Activated naive CD4-positive, alpha-beta T cell treated with anti-CD3 and anti-CD28 coated beads, Interleukin-2, amount 50 U/mL, for 16 hours (primary cell): ENCODE measurements at regions not wholly inside any gene's neighbourhood (a gene's known extent, or its start where the extent isn't known, plus 50 kb on each side); places are given as distances from the start of the nearest gene placed in this dataset.
"Not testable (repeated sequence)": the region's sequence is repeated elsewhere in the genome, so short reads cannot be mapped to it uniquely, and the experiment has no call there.

Experiments
- DNase-seq: peaks from one replicate; pipeline ENCODE4 v3.0.0-alpha.2; 2020

GRCh38 chr9:30977965-30978364 is 1406.5 kb upstream of the ACO1 start:
- no peak for DNase-seq

- no peak for DNase-seq
These were observed 1402.1 kb upstream of the ACO1 start for GRCh38 chr9:30982301-30982700.

GRCh38 chr9:30995956-30996738 is 1388.3 kb upstream of the ACO1 start:
- DNase-seq: no peak

- no peak for DNase-seq
These were observed 1387.7 kb upstream of the ACO1 start for GRCh38 chr9:30996761-30997160.

GRCh38 chr9:30997291-30997690 is 1387.2 kb upstream of the ACO1 start:
- no peak for DNase-seq

GRCh38 chr9:31005086-31005665 is 1379.3 kb upstream of the ACO1 start:
- DNase-seq: no peak

GRCh38 chr9:31013371-31013770 is 1371.1 kb upstream of the ACO1 start:
- DNase-seq: no peak

GRCh38 chr9:31023847-31024246 is 1360.6 kb upstream of the ACO1 start:
- no peak for DNase-seq

GRCh38 chr9:31027678-31028077 is 1356.8 kb upstream of the ACO1 start:
- DNase-seq: no peak

- no peak for DNase-seq
These were observed 1356.3 kb upstream of the ACO1 start for GRCh38 chr9:31028137-31028536.

- DNase-seq: no peak
These were observed 1353.7 kb upstream of the ACO1 start for GRCh38 chr9:31030741-31031202.

- DNase-seq: no peak
These were observed 1352.2 kb upstream of the ACO1 start for GRCh38 chr9:31032206-31032605.

- no peak for DNase-seq
These were observed 1350.1 kb upstream of the ACO1 start for GRCh38 chr9:31034311-31034710.

- no peak for DNase-seq
These were observed 1343.9 kb upstream of the ACO1 start for GRCh38 chr9:31040564-31040963.

- no peak for DNase-seq
These were observed 1338.6 kb upstream of the ACO1 start for GRCh38 chr9:31045810-31046209.

GRCh38 chr9:31061592-31061991 is 1322.9 kb upstream of the ACO1 start:
- not testable (repeated sequence) for DNase-seq

GRCh38 chr9:31065691-31066090 is 1318.8 kb upstream of the ACO1 start:
- no peak for DNase-seq

- DNase-seq: no peak
These were observed 1317.0 kb upstream of the ACO1 start for GRCh38 chr9:31067418-31067817.

- DNase-seq: no peak
These were observed 1312.7 kb upstream of the ACO1 start for GRCh38 chr9:31071606-31072286.

- no peak for DNase-seq
These were observed 1306.3 kb upstream of the ACO1 start for GRCh38 chr9:31078175-31078574.

GRCh38 chr9:31084350-31084749 is 1300.1 kb upstream of the ACO1 start:
- DNase-seq: no peak

GRCh38 chr9:31089549-31090221 is 1294.8 kb upstream of the ACO1 start:
- no peak for DNase-seq

- DNase-seq: no peak
These were observed 1284.1 kb upstream of the ACO1 start for GRCh38 chr9:31100311-31100710.

GRCh38 chr9:31103836-31104235 is 1280.6 kb upstream of the ACO1 start:
- DNase-seq: no peak
